SK-N-MC (cell line): ENCODE measurements at regions not wholly inside any gene's neighbourhood (a gene's known extent, or its start where the extent isn't known, plus 50 kb on each side); places are given as distances from the start of the nearest gene placed in this dataset.
"Not testable (repeated sequence)": the region's sequence is repeated elsewhere in the genome, so short reads cannot be mapped to it uniquely, and the experiment has no call there.

Experiments
- DNase-seq: peaks from one replicate; pipeline ENCODE4 v3.0.0-alpha.2; 2011; ENCODE audit warnings: low read depth, low spot score
- H3K27ac ChIP-seq: fragments of 200-600 bp; sonication (generic); 2 replicates; pipeline ENCODE4 v1.5.1; 2016; ENCODE audit warnings: mixed run types
- H3K36me3 ChIP-seq: fragments of 200-600 bp; sonication (generic); 2 replicates; pipeline ENCODE4 v1.6.1; 2017; ENCODE audit warnings: antibody characterized with exemption, low read length, mixed read lengths; ENCODE audit not compliant: insufficient read depth
- H3K4me3 ChIP-seq: fragments of 200-600 bp; sonication (generic); 2 replicates; pipeline ENCODE4 v1.5.1; 2016
- H3K9ac ChIP-seq: fragments of 200-600 bp; sonication (generic); 2 replicates; pipeline ENCODE4 v1.8.0; 2017; ENCODE audit warnings: mixed run types, mixed read lengths; ENCODE audit not compliant: insufficient read length
- H3K9me3 ChIP-seq: fragments of 200-600 bp; sonication (generic); 2 replicates; pipeline ENCODE4 v1.6.1; 2017; ENCODE audit warnings: low read depth, mild to moderate bottlenecking, antibody characterized with exemption, low read length, moderate library complexity, mixed read lengths
- EZH2 ChIP-seq: fragments of 200-600 bp; sonication (generic); IDR thresholded peaks from one replicate; pipeline ENCODE4 v1.6.1; 2017; ENCODE audit warnings: antibody characterized with exemption
- FOXP2 ChIP-seq: optimal IDR thresholded peaks from 2 replicates; pipeline ENCODE3; 2011; ENCODE audit warnings: mild to moderate bottlenecking, moderate library complexity; ENCODE audit not compliant: insufficient read depth; ENCODE audit errors: extremely low read length, control extremely low read depth
- POLR2AphosphoS5 ChIP-seq: IDR thresholded peaks from 2 replicates; pipeline ENCODE4 v1.6.1; 2012; ENCODE audit warnings: mild to moderate bottlenecking, low read depth, low read length, borderline replicate concordance

DNA sequence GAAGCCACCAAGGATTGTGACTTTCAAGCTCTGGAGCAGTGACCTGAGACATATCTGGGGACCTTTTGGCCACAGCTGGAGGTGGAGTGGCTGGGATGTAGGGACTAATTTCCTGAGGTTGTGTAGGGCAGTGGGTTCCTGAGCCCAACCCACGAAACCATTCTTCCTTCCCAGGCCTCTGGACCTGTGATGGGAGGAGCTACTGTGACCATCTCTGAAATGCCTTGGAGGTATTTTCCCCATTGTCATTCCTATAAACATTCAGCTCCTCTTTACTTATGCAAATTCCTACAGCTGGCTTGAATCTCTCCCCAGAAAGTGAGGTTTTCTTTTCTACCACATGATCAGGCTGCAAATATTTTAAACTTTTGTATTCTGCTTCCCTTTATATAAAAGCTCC, 172.6 kb downstream of the TUSC1 start:
- Histone ChIP-seq H3K9me3 (no peaks in the 10 kb centered on the region), H3K4me3 (no peak overlapping the region), H3K9ac (no peak overlapping the region), H3K36me3 (no peaks in the 10 kb centered on the region), H3K27ac (no peak overlapping the region)
- DNase-seq, result no peak
- no peak for TF ChIP-seq EZH2
- TF ChIP-seq POLR2AphosphoS5, result no peak
- TF ChIP-seq FOXP2, result no peak

DNA sequence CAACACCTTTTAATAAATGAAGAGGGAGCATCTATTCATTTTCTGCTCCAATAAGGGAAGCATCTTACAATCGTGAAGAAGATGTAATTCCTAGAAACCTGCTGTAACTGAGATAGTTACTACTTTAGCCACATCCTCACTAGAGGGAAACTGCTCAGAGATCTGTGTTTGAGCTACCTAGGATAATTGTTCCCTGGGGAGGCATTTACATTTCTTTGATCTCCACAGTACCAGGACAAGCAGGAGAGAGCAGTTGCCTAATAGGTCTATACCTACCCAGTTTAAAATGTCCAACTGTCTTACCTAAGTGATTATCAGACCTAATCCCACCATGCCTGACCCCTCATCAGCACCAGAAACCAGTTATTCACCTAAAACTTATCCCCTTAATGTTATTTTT, 196.9 kb downstream of the TUSC1 start:
- no peaks in the 10 kb centered on the region for H3K9me3 ChIP-seq
- no peak for DNase-seq
- H3K36me3 ChIP-seq, result no peaks in the 10 kb centered on the region
- TF ChIP-seq POLR2AphosphoS5, result no peak
- TF ChIP-seq FOXP2, result no peak
- no peak for TF ChIP-seq EZH2
- no peak overlapping the region for H3K27ac ChIP-seq
- H3K4me3 ChIP-seq, result no peak overlapping the region
- H3K9ac ChIP-seq, result no peak overlapping the region

DNA sequence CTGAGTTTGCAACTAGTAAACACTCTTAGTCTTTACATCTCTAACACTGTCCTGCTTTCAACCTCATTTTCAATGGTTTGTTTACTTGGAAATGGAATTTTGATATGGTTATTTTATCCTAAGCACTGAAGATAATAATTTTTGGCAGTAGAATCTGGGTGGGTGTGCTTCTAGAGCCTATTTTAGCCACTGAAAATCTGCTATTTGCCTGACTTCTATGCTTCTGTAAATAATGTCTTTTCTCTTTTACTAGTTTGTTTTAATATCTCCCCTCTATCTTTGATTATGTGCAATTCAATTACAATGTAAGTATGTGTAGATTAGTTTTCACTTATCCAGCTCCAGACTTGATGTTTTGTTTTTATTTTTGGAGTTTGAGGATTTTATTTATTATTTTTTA, 197.5 kb downstream of the TUSC1 start:
- no peak overlapping the region for H3K4me3 ChIP-seq
- TF ChIP-seq FOXP2 (no peak), EZH2 (no peak), POLR2AphosphoS5 (no peak)
- no peak overlapping the region for H3K27ac ChIP-seq
- no peak for DNase-seq
- H3K9me3 ChIP-seq, result no peaks in the 10 kb centered on the region
- no peak overlapping the region for H3K9ac ChIP-seq
- no peaks in the 10 kb centered on the region for H3K36me3 ChIP-seq

- H3K9me3 ChIP-seq, result 0 out of 2 replicates have a peak, but pooled peaks cover 2% of the 10 kb centered on the region
- no peak overlapping the region for H3K4me3 ChIP-seq
- H3K9ac ChIP-seq, result no peak overlapping the region
- no peak for DNase-seq
- H3K36me3 ChIP-seq, result no peaks in the 10 kb centered on the region
- TF ChIP-seq POLR2AphosphoS5 (no peak), EZH2 (no peak), FOXP2 (no peak)
- H3K27ac ChIP-seq, result no peak overlapping the region
Observed at GRCh38 chr9:25472681-25473080, 205.6 kb downstream of the TUSC1 start.

GRCh38 chr9:25472085-25472607, 206.1 kb downstream of the TUSC1 start:
- DNase-seq, result no peak

GRCh38 chr9:25461416-25461815, 216.8 kb downstream of the TUSC1 start:
- Histone ChIP-seq H3K9ac (no peak overlapping the region), H3K4me3 (no peak overlapping the region), H3K27ac (no peak overlapping the region), H3K9me3 (no peaks in the 10 kb centered on the region), H3K36me3 (no peaks in the 10 kb centered on the region)
- TF ChIP-seq EZH2 (no peak), FOXP2 (no peak), POLR2AphosphoS5 (no peak)
- no peak for DNase-seq

More at GRCh38 chr9:25472085-25472607, 206.1 kb downstream of the TUSC1 start:
- H3K27ac ChIP-seq, result no peak overlapping the region
- TF ChIP-seq FOXP2 (no peak), EZH2 (no peak), POLR2AphosphoS5 (no peak)
- 0 out of 2 replicates have a peak, but pooled peaks cover 2% of the 10 kb centered on the region for H3K9me3 ChIP-seq
- no peaks in the 10 kb centered on the region for H3K36me3 ChIP-seq
- H3K4me3 ChIP-seq, result no peak overlapping the region
- no peak overlapping the region for H3K9ac ChIP-seq

DNA sequence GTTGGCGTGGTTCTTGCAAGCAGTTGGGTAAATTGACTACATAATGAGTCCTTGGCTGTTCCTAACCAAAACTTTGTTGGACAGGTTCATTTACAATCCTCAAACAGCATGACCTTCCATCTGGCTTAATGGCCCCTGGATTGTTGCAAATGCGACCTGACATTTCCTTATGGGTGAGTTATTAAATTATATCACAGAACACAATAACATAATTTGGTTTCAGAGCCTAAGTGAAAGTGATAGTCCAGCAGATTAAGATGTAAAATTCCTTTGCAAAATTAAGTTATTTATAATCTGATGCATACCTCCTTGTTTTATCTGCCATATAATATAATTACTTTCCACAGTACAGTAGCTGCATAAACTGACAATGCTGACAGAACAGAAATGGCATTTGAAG, 224.4 kb downstream of the TUSC1 start:
- DNase-seq, result no peak
- TF ChIP-seq EZH2, result no peak
- H3K27ac ChIP-seq, result no peak overlapping the region

DNA sequence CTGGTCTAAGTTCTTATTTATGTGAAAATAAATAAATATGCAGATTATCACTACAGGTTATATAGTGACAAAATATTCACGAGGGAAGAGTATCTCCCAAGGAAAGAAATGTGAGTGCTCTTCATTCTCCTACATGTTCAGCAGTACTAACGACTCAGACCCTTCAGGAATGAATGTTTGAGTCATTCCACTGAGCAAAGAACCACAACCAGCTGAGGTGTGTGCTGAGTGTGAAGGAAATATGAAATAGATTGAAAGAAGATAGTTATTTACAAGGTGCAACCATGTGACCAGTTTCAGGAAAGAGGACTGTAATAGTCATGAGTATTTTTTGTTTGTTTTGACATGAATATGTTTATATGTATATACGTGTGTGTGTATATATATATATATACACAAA, 228.7 kb downstream of the TUSC1 start:
- TF ChIP-seq FOXP2, result no peak
- TF ChIP-seq POLR2AphosphoS5, result no peak
- TF ChIP-seq EZH2, result no peak
- Histone ChIP-seq H3K9ac (no peak overlapping the region), H3K36me3 (no peaks in the 10 kb centered on the region), H3K9me3 (no peaks in the 10 kb centered on the region), H3K27ac (no peak overlapping the region), H3K4me3 (no peak overlapping the region)
- no peak for DNase-seq

More for the DNA sequence above, 224.4 kb downstream of the TUSC1 start:
- no peak overlapping the region for H3K4me3 ChIP-seq
- H3K9me3 ChIP-seq, result no peaks in the 10 kb centered on the region
- no peaks in the 10 kb centered on the region for H3K36me3 ChIP-seq
- H3K9ac ChIP-seq, result no peak overlapping the region

GRCh38 chr9:25445721-25446120, 232.5 kb downstream of the TUSC1 start:
- H3K27ac ChIP-seq, result not testable (repeated sequence)

DNA sequence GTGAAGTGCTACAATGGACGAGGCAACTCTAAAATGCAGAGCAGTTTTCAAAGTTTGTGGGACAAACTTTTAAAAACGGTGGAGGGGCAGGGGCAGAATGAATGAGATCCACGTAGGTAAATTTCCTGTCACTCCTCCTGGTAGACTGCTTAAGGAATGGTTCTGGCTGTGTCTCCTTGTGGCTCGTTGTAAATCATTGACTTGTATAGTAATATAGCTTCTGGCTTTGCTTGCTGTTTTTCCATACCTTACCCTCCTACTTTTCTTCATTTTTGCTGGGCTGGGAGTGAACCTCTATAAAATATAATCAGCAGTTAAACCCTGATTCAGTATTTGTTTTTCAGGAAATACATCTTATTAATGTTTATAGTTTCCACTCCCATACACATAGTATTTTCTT, 235.7 kb downstream of the TUSC1 start:
- peak overlapping the region; percentile 98 for H3K27ac ChIP-seq
- H3K9me3 ChIP-seq, result no peaks in the 10 kb centered on the region
- no peak for TF ChIP-seq POLR2AphosphoS5
- TF ChIP-seq FOXP2, result no peak
- TF ChIP-seq EZH2, result no peak
- no peak for DNase-seq
- H3K9ac ChIP-seq, result no peak overlapping the region
- peak overlapping the region; percentile 54 for H3K4me3 ChIP-seq
- H3K36me3 ChIP-seq, result no peaks in the 10 kb centered on the region

More at GRCh38 chr9:25445721-25446120, 232.5 kb downstream of the TUSC1 start:
- H3K9ac ChIP-seq, H3K9me3 ChIP-seq, DNase-seq, H3K4me3 ChIP-seq, H3K36me3 ChIP-seq: not testable (repeated sequence)
